Endothelial cell of umbilical vein (primary cell): ENCODE measurements at regions not wholly inside any gene's neighbourhood (a gene's known extent, or its start where the extent isn't known, plus 50 kb on each side); places are given as distances from the start of the nearest gene placed in this dataset.

ENCODE experiments used
- CTCF ChIP-seq, 2 donors: IDR thresholded peaks; 1 replicate in 1 of 2; 2 replicates in 1 of 2; pipeline ENCODE4 v1.5.1; 2011; ENCODE audit warnings: low read length in 2 of 2, mild to moderate bottlenecking in 2 of 2, moderate library complexity in 2 of 2, control low read depth in 1 of 2, inconsistent platforms in 1 of 2, low read depth in 1 of 2; ENCODE audit not compliant: insufficient read depth in 1 of 2; ENCODE audit errors: extremely low read depth in 1 of 2
- EZH2 ChIP-seq: IDR thresholded peaks from 2 replicates; pipeline ENCODE4 v1.6.1; 2012; ENCODE audit warnings: borderline replicate concordance, low read depth, mild to moderate bottlenecking, moderate library complexity, low read length, inconsistent platforms; ENCODE audit not compliant: severe bottlenecking
- FOS ChIP-seq: IDR thresholded peaks from 2 replicates; pipeline ENCODE4 v1.6.1; 2011; ENCODE audit warnings: mild to moderate bottlenecking, low read length, moderate library complexity, borderline replicate concordance; ENCODE audit not compliant: insufficient read depth
- GATA2 ChIP-seq: IDR thresholded peaks from 2 replicates; pipeline ENCODE4 v1.7.0; 2011; ENCODE audit warnings: low read depth, mild to moderate bottlenecking, moderate library complexity, mixed read lengths, low read length; ENCODE audit not compliant: insufficient read length, insufficient read depth
- JUN ChIP-seq: IDR thresholded peaks from 2 replicates; pipeline ENCODE4 v1.6.1; 2011; ENCODE audit warnings: borderline replicate concordance, low read depth; ENCODE audit not compliant: insufficient read length, insufficient read depth
- MAX ChIP-seq: IDR thresholded peaks from 2 replicates; pipeline ENCODE4 v1.6.1; 2011; ENCODE audit not compliant: insufficient read depth, insufficient read length
- MYC ChIP-seq: IDR thresholded peaks from one replicate; pipeline ENCODE4 v1.6.1; 2011; ENCODE audit warnings: mild to moderate bottlenecking, low read depth, low read length
- POLR2A ChIP-seq: IDR thresholded peaks from 2 replicates; pipeline ENCODE4 v1.6.1; 2012; ENCODE audit warnings: low read depth, mild to moderate bottlenecking, control low read depth, low read length
- POLR2AphosphoS5 ChIP-seq: IDR thresholded peaks from 2 replicates; pipeline ENCODE4 v1.6.1; 2012; ENCODE audit warnings: low read depth, mild to moderate bottlenecking, control low read depth, low read length, moderate library complexity; ENCODE audit not compliant: insufficient read depth

GRCh38 chr2:119059287-119059686 lies 99.3 kb downstream of the C1QL2 start:
- TF ChIP-seq CTCF (IDR thresholded peaks at IDR 0.05; ENCODE audit: extremely low read depth in 1 of 2, insufficient read depth in 1 of 2, low read depth in 1 of 2, low read length in 2 of 2) (no peak), POLR2A (no peak), EZH2 (no peak), MYC (no peak), JUN (no peak), POLR2AphosphoS5 (no peak), MAX (no peak), FOS (no peak), GATA2 (no peak)
